NT2/D1 (cell line): ENCODE measurements at regions not wholly inside any gene's neighbourhood (a gene's known extent, or its start where the extent isn't known, plus 50 kb on each side); places are given as distances from the start of the nearest gene placed in this dataset.

Source experiments
- DNase-seq: peaks from one replicate; pipeline ENCODE4 v3.0.0-alpha.2; 2011; ENCODE audit warnings: low read depth, low spot score
- H3K27me3 ChIP-seq: 2 replicates; pipeline ENCODE4 v1.6.0; 2011; ENCODE audit warnings: mild to moderate bottlenecking; ENCODE audit not compliant: insufficient read length, insufficient read depth
- H3K36me3 ChIP-seq: 2 replicates; pipeline ENCODE4 v1.6.1; 2011; ENCODE audit warnings: mild to moderate bottlenecking, low read length, mixed read lengths; ENCODE audit not compliant: insufficient read depth, insufficient read length
- H3K4me1 ChIP-seq: 2 replicates; pipeline ENCODE4 v1.5.1; 2011; ENCODE audit not compliant: insufficient read depth, insufficient read length
- H3K4me3 ChIP-seq: 2 replicates; pipeline ENCODE4 v1.5.1; 2011; ENCODE audit warnings: low read depth; ENCODE audit not compliant: insufficient read length
- H3K9ac ChIP-seq: 2 replicates; pipeline ENCODE4 v1.6.0; 2011; ENCODE audit warnings: low read depth; ENCODE audit not compliant: insufficient read length
- H3K9me3 ChIP-seq: 2 replicates; pipeline ENCODE4 v1.5.1; 2011; ENCODE audit warnings: mild to moderate bottlenecking, low read length; ENCODE audit not compliant: insufficient read depth
- SUZ12 ChIP-seq: IDR thresholded peaks from 2 replicates; pipeline ENCODE4 v1.6.1; 2011; ENCODE audit not compliant: insufficient read length, insufficient read depth; ENCODE audit errors: extremely low read depth
- YY1 ChIP-seq: IDR thresholded peaks from 2 replicates; pipeline ENCODE4 v1.6.1; 2011; ENCODE audit not compliant: insufficient read length, insufficient read depth
- ZNF274 ChIP-seq: IDR thresholded peaks from 2 replicates; pipeline ENCODE4 v1.6.1; 2011; ENCODE audit warnings: mild to moderate bottlenecking, low read depth, low read length

DNA sequence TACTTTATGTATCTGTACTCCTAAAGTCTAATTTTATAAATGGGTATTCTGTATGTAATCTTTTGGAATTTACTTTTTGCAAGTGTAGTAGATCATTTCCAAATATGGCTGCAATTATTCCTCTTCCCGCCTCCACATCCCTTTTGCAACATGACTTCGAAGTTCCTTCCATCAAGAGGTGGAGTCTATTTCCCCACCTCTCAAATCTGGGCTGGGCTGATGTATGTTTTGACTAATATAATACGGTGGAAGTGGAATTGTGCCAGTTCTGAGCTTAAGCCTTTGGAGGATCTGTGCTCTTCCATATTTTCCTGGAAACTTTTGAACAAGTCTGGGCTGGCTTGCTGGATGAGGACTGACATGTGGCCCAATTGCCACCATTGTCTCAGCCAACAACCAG lies 155.9 kb downstream of the FGF18 start:
- Histone ChIP-seq H3K27me3 (no peaks in the 10 kb centered on the region), H3K4me3 (no peak overlapping the region), H3K36me3 (no peaks in the 10 kb centered on the region), H3K9ac (no peak overlapping the region), H3K4me1 (peaks cover 12% of the 10 kb centered on the region), H3K9me3 (peaks cover 7% of the 10 kb centered on the region; the same call in 1 of the 2 replicates)
- no peak for DNase-seq
- TF ChIP-seq YY1, result no peak
- TF ChIP-seq ZNF274, result no peak
- TF ChIP-seq SUZ12, result no peak

DNA sequence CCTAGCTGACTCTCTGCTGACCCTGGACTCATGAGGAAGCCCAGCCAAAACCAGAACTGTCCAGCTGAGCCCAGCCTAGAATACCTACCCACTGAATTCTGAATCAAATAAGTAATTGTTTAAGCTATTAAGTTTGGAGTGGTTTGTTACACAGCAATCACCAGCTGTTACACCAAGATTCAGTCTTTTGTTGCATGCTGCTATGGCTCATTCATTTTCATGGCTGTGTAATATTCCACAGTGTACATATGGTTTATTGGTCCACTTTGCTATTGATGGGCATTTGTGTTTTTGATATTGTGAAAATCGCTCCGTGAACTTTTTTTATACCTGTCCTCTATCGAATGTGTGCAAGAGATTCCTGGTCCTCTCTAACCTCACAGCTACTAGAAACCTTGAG lies 156.4 kb downstream of the FGF18 start:
- no peak for DNase-seq
- H3K4me3 ChIP-seq, result no peak overlapping the region
- no peak for TF ChIP-seq YY1
- TF ChIP-seq SUZ12, result no peak
- no peak for TF ChIP-seq ZNF274
- no peaks in the 10 kb centered on the region for H3K36me3 ChIP-seq
- H3K27me3 ChIP-seq, result no peaks in the 10 kb centered on the region
- peaks cover 7% of the 10 kb centered on the region; the same call in 1 of the 2 replicates for H3K9me3 ChIP-seq
- no peak overlapping the region for H3K9ac ChIP-seq
- H3K4me1 ChIP-seq, result peaks cover 12% of the 10 kb centered on the region

DNA sequence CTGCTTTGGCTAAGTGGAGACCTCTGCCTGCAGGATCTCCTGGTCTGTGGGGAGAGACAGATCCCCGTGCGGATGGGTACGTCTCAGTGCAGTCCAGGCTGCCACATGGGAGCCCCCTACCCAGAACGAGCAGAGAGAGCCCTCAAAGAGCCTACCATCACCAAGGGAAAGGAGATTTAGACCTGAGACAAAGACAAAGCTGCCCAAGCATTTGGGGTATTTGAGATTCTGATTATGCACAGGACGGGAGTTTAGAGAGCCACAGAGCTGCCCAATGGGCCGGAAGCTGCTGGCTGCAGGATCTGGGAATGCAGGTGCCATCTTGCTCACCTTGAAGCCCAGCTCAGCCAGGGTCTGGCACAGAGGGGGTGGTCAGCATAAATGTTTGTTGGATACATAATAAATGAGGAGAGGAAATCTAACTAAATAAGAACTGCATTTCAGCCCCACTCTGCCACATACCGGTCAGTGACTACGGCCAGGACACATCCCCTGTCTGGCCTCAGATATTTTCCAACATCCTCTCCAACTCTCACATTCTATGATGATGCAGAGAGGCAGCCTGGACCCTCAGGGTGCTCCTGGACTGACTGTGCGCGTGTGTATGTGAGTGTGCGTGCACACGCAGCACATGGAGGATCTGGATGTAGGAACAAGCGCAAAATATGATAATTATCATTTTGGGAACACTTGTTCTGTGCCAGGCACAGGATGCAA lies 157.8 kb downstream of the FGF18 start:
- peaks cover 7% of the 10 kb centered on the region; the same call in 1 of the 2 replicates for H3K9me3 ChIP-seq
- no peak overlapping the region for H3K4me3 ChIP-seq
- H3K27me3 ChIP-seq, result no peaks in the 10 kb centered on the region
- H3K4me1 ChIP-seq, result peaks cover 12% of the 10 kb centered on the region
- TF ChIP-seq YY1 (no peak), ZNF274 (no peak)
- no peak for DNase-seq
- no peak overlapping the region for H3K9ac ChIP-seq
- H3K36me3 ChIP-seq, result no peaks in the 10 kb centered on the region

DNA sequence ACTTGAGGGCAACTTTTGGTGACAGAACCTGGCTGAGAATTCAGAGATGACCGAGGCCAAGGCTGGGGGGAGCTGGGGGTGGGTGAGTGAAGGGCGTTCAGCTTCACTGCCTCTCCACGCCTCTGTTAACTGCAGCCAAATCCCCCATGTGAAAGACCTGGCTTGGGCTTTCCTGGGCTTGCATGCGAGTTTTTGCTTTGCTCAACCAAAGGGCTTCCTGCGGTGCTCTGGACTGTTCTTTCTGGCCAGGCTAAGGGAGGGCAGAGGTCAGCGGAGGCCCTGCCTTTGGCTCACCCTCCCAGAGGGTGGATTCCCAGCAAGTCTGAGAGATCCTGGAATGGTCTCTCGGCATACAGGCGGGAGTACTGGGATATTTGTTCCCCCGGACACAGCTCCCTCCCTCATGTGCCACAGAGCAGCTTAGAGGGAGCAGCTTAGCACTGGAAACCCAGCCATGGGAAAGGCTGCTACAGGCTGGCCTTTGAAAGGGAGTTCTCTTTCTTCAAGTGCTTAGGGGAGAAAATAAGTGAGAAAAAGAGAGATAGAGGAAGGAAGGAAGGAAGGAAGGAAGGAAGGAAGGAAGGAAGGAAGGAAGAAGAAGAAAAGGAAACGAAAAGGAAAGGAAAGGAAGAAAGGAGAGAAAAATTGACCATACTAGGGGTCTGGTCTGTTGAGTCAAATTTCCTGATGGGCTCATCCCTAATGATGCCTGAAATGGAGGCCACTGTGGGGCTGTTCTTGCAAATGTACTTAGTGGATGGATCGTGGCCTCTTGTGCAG lies 158.8 kb downstream of the FGF18 start:
- Histone ChIP-seq H3K4me1 (peaks cover 12% of the 10 kb centered on the region), H3K4me3 (no peak overlapping the region), H3K36me3 (no peaks in the 10 kb centered on the region), H3K27me3 (no peaks in the 10 kb centered on the region), H3K9ac (no peak overlapping the region), H3K9me3 (peaks cover 7% of the 10 kb centered on the region; the same call in 1 of the 2 replicates)
- TF ChIP-seq ZNF274 (no peak), YY1 (no peak), SUZ12 (no peak)
- DNase-seq, result no peak

DNA sequence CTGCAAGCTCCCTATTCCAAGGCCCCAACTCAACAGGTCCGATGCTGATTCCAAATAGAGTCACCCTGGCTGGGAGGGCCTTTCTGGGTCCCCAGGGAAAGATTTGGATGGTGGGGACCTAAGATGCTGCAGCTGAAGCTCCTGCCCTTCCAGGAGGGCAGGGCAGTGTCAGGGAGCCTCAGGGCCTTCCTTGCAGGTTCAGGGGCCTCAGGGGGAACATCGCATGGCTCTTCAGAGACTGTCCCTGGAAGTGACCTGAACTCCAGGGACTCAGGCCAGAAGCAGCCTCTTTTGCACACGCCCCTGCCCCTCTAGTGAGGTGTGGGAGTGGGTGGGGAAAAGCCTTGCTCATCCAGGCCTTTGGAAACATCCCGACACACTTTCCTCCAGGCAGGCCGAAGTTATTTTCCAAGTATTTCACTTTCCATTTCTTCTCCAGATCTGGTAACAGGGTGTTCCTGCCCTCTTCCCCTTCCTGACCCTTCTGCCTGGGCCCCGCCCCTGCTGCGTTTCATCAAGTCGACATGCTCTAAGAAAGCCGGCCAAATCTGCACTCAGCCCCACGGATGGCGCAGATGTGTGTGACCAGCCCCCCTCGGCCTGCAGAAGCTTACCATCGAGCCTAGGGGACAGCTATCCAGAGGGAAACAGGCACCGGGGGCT lies 159.5 kb downstream of the FGF18 start:
- peaks cover 7% of the 10 kb centered on the region; the same call in 1 of the 2 replicates for H3K9me3 ChIP-seq
- H3K36me3 ChIP-seq, result no peaks in the 10 kb centered on the region
- no peak for DNase-seq
- H3K4me1 ChIP-seq, result peaks cover 12% of the 10 kb centered on the region
- H3K27me3 ChIP-seq, result no peaks in the 10 kb centered on the region
- H3K9ac ChIP-seq, result no peak overlapping the region
- no peak for TF ChIP-seq SUZ12
- no peak for TF ChIP-seq ZNF274
- TF ChIP-seq YY1, result no peak
- no peak overlapping the region for H3K4me3 ChIP-seq

DNA sequence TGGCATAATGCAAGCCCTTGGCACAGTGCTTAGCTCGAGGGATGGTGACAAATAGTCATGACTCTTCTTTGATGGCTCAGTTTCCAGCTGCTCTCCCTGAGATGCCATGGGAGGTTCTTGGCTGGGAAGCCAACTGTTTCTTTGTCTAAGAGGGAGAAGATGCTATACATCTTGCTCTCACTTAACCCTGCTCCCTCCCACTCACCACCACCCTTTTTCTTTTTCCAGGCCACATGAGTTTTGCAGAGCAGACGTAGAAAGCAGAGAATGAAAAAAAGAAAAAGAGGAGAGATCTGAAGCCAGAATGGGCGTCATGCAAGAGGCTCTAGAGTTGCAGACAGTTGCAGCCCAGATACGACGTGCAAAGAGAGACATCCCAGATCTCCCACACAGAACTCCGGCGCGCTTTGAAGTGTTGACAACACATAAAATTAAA lies 160.5 kb downstream of the FGF18 start:
- TF ChIP-seq ZNF274 (no peak), SUZ12 (no peak), YY1 (no peak)
- Histone ChIP-seq H3K4me1 (peaks cover 12% of the 10 kb centered on the region), H3K9ac (no peak overlapping the region), H3K9me3 (peaks cover 7% of the 10 kb centered on the region; the same call in 1 of the 2 replicates), H3K4me3 (no peak overlapping the region), H3K36me3 (no peaks in the 10 kb centered on the region), H3K27me3 (no peaks in the 10 kb centered on the region)
- no peak for DNase-seq
